NCI-H446 (cell line): ENCODE measurements at regions not wholly inside any gene's neighbourhood (a gene's known extent, or its start where the extent isn't known, plus 50 kb on each side); places are given as distances from the start of the nearest gene placed in this dataset.

Source experiments
- DNase-seq, 2 experiments: peaks; one replicate each; lab custom pipeline; 2025; lab: John Stamatoyannopoulos, UW

DNA sequence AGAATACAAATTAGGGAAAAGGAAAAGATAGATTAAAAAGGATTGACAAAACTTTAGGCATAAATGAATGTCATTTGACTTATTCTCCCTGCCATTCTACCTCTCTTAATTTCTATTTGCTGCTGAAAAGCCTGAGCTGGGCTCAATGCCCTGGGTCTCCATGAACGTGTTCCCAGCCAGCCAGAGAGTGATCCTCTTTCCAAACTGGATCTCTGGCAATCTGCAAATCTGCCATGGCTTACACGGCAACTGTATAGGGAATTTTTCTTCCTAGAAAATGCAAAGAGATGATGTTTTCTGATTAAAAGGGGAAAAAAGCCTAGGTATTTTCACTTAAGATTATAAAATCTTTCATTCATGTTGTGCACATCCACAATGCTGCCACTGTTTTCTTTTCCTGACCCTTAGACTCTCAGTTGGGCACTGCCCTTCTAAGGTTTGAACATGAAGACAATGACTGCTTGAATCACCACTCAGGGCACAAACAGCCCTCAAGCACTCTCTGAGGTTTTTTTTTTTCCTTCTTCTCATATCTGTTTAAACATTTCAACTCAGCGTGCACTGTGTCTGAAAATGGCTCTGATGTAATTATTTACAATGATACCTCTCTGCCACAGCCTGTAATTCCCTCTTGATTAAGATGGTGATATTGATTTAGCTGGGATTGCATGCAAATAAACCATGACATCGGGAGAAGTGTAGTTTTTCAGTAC lies 60.3 kb downstream of the DACT1 start:
- peak; percentile 25 to 28 for DNase-seq

DNA sequence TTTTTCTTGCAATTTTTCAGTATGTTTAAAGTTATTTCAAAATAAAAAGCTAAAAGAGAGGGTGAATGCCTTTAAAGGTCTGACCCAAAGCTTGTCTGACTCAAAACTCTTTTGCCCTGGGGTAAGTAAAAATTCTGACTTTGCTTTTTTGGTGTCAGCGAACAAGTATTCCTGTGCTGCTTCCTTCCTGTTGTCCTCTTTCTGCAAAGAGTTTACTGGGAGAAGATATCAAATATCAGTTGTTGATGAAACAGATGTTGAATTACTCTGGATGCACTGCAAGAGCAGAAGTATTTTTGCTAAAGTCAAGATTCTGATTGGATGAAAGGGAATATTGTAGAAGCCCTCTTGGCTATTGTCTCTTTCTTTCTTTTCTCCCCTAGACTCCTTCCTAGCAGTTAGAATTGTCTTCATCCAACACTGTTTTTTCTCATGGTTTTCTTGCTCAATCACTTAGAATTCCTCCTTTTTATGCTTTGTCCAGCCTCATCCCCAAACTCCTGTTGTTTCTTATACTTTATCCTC lies 62.0 kb downstream of the DACT1 start:
- no peak for DNase-seq

DNA sequence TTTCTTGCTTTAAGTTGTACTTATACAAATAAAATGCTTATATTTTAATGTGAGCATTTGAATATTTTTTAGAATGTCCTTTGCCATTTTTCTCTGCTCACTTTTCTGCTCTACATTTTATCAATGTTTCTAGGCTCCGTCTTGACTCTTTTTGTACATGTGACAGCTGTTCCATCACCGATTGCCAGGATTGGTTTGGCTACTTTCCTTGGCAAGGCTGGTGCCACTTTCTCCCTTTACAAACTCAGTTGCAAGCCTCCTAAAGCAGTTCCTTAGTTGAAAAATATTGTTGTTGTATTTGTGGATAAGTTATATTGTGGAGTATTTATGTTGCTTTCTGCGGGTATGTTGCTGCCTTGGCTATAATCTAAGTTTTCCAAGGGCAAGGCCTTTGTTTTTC lies 63.4 kb downstream of the DACT1 start:
- DNase-seq, result peak; percentile 78 to 85

DNA sequence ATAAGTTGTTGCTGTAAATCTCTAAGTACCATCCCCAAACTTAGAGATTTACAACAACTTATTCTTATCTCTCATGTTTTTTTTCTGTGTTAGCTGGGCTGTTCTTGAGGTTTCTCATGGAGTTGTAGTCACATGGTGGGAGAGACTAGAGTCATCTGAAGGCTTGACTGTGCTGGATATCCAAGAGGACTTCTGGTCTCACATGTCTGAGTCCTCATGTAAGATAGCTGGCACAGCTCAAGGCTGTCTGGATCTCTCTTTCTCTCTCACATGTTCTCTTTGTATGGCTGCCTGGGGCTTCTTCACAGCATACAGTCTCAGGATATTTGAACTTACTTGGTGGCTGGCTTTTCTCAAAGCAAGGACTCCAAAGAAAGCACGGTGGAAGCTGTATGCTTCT lies 63.8 kb downstream of the DACT1 start:
- DNase-seq, result peak; percentile 31 to 71

DNA sequence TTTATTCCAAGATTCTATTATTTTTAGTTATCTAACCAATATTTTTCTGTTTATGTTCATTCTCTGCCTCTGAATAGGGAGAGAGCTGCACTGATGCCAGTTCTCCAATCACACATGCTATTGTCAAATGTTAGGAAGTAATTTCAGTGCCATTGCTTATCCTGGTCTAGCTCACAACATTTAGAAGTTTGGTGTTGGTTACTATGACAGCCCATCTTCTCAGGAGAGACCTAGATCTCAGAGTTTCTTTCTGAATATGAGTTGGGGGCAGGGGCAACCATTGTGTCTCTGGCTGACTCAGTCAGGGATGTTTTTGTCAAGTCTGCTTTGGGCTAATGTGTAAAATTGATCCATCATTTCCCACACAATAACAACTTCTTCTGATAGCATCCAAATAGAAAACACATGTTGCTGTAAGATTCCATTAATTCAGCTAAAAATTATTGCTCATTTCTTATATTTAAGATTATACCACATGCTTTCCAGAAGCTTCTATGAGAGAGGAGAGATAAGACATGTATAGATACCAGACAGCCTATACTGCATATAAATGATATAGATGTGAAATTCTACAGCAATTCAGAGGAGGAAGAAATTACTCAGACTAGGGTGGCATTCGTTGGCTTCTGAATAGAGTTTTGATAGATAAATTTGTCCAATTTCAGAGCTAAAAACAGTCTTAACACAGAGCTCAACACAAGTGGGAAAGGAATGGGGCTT lies 64.8 kb downstream of the DACT1 start:
- peak in 1 of 2 experiments; percentile 40 for DNase-seq

DNA sequence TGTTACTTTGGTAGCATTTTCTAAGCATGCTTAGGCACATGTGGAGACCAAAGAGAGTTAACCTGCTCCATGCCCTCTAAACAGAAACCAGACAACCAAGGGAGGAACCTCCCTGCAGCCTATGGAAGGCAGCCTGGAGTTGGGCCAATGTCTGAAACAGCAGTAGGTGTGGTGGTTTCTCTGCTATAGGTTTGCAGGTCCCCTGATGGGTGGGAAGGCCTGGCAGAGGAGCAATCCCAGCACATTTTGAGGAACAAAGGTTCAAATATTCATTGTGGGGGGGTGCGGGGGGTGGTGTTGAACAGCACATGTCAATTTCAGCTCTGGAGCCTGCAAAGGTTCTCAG lies 65.4 kb downstream of the DACT1 start:
- DNase-seq, result no peak

DNA sequence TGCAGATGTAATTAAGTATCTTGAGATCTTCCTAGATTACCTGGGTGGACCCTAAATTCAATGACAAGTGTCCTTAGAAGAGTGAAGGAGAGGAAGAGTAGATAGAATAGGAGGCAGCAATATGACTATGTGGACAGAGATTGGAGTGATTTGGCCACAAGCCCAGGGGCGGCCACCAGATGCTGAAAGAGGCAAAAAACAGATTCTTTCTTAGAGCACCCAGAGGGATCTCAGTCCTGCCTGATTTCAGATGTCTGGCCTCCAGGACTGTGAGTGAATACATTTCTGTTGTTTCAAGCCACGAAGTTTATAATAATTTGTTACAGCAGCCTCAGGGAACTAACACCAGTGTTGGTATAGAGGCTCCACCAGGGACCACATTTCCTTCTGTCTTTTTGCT lies 67.3 kb downstream of the DACT1 start:
- peak in 1 of 2 experiments; percentile 41 for DNase-seq

DNA sequence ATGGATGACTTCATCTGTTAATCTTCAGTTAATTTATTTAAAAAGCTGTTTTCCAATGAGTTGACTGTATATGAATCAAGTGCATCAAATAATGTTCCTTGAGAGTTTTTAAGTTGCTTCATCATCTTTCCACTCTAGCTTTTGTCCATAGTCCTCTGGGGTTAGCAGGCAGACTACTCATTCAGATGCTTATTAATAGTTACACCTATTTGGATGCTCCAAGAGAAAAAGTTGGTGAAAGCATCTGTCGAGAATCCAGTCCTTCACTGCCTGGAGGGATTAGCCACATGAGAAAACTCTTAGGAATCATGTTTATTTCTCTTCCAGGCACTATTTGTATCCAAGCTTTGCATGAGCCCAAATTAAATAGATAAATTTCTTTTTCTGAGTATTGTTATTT lies 70.2 kb downstream of the DACT1 start:
- no peak for DNase-seq

DNA sequence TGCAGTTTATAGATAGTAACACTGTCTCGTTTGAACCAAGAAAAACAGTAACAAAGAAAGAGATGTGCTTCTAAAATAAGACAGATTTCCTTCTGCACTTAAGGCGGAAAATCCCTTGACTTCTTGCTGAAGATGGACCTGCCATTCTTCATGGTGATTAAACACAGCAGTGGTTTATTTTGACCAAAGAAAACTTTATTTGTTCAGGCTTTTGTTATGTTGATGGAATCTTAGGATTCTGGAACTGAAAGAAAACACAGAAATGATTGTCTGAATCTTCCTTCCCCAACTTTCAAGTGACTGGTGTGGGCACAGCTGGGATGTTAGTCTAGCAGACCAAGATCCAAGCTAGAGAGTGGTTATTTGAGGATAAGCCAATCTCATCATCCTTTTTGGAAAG lies 72.2 kb downstream of the DACT1 start:
- DNase-seq, result no peak

DNA sequence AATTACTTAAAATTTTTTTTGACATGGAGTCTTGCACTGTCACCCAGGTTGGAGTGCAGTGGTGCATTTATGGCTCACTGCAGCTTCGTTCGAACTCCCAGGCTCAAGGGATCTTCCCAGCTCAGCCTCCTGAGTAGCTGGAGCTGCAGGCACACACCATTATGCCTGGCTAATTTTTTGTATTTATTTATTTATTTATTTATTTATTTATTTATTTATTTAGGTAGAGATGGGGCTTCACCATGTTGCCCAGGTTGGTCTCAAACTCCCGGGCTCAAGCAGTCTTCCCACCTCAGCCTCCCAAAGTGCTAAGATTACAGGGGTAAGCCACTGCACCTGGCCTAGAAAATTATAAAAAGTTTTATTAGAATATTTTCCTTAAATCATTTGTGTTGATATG lies 73.6 kb downstream of the DACT1 start:
- DNase-seq, result no peak

DNA sequence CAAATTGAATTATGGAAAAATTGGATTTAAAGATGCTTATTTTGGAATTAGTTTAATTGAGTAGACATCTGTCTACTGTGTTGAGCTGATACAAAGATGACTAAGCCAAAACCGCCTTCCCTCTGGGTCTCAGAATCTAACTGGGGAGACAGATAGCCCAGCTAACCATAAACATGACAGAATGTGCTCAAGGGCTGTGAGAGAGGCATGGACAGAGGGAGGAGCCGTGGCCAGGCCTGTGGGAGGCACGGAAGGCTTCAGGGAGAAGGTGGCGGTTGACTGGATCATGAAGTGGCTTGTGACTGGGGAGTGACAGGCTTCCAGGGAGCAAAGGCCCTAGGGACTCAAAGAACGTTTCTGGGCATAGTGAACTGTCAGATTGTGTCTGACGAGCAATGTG lies 74.6 kb downstream of the DACT1 start:
- peak in 1 of 2 experiments; percentile 56 for DNase-seq

DNA sequence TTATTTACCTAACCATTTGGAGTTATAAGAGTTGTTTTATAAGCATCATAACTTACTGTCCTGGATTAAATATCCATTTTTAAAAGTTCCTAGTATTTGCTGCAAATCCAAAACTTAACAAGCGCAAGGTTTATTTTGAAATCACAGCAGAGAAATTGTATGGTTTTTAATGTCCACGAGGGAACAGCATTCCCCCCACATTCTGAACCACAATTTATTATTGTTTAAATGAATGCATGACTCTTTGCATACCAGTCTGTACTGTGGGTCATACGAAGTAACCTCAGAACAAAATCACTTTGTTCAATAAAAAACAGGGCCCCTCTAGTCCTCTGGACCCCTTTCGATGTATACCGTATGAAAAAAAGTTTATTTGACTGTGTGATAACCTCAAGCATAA lies 75.9 kb downstream of the DACT1 start:
- no peak for DNase-seq

DNA sequence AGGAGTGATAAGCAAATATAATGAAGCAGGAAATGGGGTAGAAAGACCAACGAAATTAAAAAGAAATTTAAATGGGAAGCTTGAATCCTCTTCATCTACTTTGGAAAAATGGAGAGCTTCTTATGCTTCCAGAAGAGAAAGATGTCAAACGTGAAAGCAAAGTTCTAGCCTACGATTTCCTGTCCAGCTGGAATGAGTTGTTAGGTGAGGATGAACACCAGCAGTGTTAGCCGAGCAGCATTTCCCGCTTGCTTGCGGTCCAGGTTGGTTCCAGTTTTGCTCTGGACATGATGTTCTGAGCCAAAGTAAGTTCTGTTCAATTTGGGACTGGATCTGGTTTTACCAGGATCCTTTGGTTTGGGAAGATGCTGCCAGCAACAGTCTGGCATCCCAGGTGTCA lies 78.9 kb downstream of the DACT1 start:
- no peak for DNase-seq

DNA sequence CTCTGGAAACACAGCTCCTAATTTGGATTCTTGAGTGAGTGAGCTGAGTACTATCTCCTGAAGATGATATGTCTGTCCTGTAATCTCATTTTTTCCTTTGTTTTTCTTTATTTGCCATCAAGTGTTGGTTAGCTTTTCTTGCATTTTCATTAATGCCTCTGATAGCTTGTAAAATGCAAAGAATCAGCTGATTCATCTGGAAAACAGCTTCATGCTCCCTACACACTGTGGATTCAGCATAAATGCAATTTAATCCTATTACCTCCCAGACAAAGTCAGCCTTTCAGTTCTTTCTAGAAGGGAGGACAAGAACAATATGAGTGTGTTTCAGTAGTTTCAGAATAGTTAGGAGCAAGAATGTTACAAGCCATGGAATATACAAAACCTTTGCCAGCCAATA lies 79.4 kb downstream of the DACT1 start:
- DNase-seq, result no peak

DNA sequence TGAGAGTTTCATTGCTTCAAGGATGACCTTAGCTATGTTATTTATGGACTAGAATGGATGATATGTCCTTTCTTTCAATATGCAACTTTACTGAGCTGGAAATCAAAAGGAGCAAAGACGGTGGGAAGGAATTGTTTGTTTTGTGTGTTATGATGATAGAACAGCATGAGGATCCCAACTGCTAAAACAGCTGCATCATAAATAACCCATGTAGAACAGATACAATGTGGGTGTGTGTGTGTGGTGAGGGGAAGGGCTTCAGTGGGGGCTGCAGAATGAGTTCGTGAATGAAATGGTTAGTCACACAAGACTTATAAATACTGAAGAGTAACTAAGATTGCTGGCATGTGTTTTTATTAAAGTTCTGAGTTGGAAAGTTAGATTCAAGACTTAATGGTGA lies 80.1 kb downstream of the DACT1 start:
- DNase-seq, result no peak

DNA sequence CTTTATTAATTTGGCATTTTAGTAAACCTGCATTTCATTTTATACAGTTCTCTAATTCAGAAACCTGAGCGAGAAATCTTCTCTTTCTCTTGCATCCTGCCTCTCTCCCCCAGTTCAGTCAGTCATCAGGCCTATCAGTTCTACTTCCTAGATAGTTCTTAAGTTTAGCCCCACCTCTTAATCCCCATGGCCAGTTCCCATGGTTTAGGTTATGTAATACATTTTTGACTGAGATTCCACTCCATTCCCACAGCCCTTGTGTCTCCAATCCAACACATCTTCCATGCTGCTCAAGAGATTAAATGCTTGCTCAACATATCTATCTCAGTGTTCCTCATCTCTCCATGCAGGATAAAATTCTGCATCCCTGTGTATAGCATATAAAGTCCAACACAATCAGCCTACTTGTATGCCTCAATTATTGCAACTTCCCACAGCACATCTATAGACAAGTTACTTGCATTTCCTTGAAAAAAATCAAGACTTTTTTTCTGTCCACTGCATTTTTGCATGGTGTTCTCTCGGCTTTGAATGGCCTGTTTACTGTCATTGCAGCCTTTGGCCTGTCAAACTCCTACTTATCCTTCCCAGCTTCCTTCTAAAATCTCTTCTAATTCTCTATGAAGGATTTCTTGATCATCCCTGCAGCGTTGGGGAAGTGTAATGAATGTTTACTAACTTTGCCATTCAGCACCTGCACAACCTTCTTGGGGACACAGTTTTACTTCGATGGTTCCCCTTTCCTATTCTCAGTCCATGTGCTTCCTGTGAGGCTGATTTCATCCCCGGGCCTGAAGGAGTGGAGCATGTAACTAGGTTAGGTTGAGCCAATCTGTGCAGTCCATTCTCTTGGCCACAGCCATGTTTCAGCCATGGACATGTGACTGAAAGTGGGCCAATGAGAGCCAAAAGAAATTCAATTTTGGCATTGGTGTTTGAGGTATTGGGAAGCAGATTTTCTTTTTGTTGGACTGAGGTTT lies 80.8 kb downstream of the DACT1 start:
- DNase-seq, result no peak

DNA sequence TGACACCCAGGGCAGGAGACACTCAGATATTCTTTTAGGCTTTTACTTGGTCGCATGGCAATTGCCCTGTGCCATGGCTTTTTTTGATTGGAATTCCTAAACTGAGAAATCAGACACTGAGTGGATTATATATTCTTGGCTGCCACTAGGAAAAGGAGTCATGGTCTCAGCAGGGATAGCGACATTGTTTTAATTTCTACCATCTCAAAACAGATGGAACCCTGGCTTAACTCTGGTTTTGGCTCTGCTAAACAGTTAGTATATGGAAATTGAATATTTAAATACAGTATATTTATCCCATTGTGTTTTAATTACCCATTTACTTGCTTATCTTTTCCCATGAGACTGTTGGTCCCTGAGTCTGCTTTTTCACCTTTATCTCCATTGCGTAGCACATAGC lies 84.0 kb downstream of the DACT1 start:
- no peak for DNase-seq

DNA sequence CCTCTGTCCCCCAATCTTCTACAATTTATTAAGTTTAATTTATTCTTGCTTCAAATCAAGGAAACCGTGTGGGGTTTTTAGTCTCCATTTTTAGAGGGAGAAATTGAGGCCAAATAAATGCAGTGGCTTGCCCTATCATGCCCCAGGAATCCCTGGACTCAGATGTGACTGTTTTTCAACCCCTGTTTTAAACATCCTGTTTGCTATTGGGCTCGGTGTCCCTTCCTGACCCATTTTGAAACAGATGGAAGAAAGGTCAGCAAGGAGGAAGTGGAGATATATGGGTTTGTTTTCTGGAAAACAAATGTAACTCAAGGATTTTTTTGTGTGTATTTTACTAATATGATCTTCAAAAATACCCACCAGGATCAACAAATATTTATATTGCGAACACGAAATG lies 84.7 kb downstream of the DACT1 start:
- no peak for DNase-seq

DNA sequence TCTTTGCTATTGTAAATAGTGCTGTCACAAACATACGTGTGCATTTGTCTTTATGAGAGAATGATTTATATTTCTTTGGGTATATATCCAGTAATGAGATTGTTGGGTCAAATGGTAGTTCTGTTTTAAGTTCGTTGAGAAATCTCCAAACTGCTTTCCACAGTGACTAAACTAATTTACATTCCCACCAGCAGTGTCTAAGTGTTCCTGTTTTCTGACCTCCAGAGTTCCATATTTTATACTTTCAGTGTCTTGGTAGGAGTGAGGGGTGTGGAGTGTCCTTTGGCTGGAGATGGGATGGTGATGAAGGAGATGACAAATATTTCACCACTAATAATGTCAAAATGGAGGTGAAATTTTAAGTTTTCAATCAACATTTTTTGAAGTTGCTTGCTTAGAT lies 86.4 kb downstream of the DACT1 start:
- no peak for DNase-seq

DNA sequence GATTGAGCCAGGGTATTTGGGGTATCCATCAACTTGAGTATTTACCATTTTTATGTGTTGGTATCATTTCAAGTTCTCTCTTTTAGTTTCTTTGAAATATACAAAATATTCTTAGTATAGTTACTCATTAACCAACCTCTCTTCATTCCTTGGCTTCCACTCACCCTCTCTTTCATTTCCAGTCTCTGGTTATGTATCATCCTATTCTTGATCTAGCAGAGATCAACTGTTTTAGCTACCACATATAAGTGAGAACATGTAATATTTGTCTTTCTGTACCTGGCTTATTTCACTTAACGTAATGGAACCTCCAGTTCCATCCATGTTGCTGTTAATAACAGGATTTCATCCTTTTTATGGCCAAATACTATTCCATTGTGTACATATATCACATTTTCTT lies 86.9 kb downstream of the DACT1 start:
- DNase-seq, result no peak

DNA sequence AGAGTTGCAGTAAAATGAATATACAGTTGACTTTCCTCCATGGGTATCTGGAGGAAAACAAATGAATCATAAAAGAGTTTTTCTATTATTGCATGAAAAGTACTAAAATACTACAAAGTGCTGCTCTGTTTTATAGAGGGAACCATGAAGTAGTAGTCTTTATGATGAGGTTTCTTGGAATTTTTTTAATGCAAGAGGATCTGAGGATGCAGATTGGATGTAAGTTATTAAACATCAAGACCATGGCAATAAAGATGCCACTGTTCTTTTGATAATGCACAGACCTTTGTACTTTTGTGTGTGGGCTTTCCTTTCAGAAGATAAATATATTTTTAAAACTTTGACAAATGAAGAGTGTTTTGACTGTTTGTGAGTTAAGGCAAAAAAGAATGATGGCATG lies 87.5 kb downstream of the DACT1 start:
- no peak for DNase-seq

DNA sequence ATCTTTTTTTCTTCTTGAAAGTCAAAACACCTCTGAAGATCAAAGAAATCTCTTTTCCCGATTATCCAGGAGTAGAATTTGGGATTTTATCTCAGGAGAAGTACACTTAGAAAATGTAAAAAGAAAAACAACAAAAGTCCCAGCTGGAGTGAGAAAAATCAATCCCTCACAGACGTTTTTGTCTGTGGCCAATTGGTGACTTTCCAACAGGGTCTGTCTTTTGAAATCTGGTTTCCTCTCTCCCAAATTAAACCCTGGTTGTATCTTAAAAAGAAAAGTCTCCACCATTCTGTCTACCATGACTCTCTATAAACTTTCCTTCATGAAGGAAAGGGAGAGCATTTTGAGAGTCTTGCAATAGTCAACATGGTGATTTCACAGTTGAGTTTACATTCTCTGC lies 88.1 kb downstream of the DACT1 start:
- no peak for DNase-seq
